Vagina (tissue), 2 donors: ENCODE measurements at regions not wholly inside any gene's neighbourhood (a gene's known extent, or its start where the extent isn't known, plus 50 kb on each side); places are given as distances from the start of the nearest gene placed in this dataset.

Experiments
- POLR2A ChIP-seq, 2 donors: fragments of 450-650 bp; IDR thresholded peaks; one replicate each; pipeline ENCODE4 v1.6.1; 2017; ENCODE audit warnings: antibody characterized with exemption in 2 of 2, mild to moderate bottlenecking in 2 of 2, moderate library complexity in 2 of 2
- POLR2AphosphoS5 ChIP-seq, 2 donors: sonication (generic); formaldehyde crosslinking; IDR thresholded peaks; one replicate each; pipeline ENCODE4 v1.9.0; 2017; ENCODE audit warnings: antibody characterized with exemption in 2 of 2, mild to moderate bottlenecking in 2 of 2, low read depth in 1 of 2; ENCODE audit not compliant: insufficient read depth in 1 of 2
- TF ChIP-seq, protein P1 (sequence below), 3 experiments: fragments of 450-650 bp in 2 of 3; fragments of 200-600 bp in 1 of 3; sonication (generic) in 1 of 3; IDR thresholded peaks; one replicate each; pipeline ENCODE4 v1.5.1; 2017 to 2019; ENCODE audit warnings: antibody characterized with exemption in 3 of 3, mild to moderate bottlenecking in 2 of 3, moderate library complexity in 2 of 3

GRCh38 chr12:73161970-73162369 is 889.8 kb downstream of the TRHDE start:
- TF ChIP-seq, protein P1, sequence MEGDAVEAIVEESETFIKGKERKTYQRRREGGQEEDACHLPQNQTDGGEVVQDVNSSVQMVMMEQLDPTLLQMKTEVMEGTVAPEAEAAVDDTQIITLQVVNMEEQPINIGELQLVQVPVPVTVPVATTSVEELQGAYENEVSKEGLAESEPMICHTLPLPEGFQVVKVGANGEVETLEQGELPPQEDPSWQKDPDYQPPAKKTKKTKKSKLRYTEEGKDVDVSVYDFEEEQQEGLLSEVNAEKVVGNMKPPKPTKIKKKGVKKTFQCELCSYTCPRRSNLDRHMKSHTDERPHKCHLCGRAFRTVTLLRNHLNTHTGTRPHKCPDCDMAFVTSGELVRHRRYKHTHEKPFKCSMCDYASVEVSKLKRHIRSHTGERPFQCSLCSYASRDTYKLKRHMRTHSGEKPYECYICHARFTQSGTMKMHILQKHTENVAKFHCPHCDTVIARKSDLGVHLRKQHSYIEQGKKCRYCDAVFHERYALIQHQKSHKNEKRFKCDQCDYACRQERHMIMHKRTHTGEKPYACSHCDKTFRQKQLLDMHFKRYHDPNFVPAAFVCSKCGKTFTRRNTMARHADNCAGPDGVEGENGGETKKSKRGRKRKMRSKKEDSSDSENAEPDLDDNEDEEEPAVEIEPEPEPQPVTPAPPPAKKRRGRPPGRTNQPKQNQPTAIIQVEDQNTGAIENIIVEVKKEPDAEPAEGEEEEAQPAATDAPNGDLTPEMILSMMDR (IDR thresholded peaks at IDR 0.05): no peak
- TF ChIP-seq POLR2AphosphoS5 (IDR thresholded peaks at IDR 0.05; ENCODE audit: insufficient read depth in 1 of 2, low read depth in 1 of 2) (no peak), POLR2A (IDR thresholded peaks at IDR 0.05) (no peak)
